NCI-H1694 (cell line): ENCODE measurements at regions not wholly inside any gene's neighbourhood (a gene's known extent, or its start where the extent isn't known, plus 50 kb on each side); places are given as distances from the start of the nearest gene placed in this dataset.

Experiments
- DNase-seq: peaks from one replicate; lab custom pipeline; 2025; lab: John Stamatoyannopoulos, UW

DNA sequence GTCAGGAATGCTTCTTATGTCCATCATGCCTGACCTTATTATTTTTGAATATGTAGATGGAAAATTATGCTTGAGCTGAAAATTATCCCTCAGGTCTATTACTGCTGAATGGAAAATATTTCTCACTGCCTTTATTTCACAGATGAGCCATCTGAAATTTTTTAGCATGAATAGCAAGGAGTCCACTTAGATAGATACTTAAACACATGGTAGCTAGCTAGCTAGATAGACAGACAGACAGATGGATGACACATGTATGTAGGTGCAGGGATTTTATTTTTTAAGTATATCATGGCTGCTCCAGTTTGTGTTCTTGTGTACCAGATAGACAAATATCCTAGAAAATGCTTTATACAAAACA lies 645.0 kb downstream of the MMUT start:
- DNase-seq, result no peak

- no peak for DNase-seq
Measured at GRCh38 chr6:48817333-48818051, 645.6 kb downstream of the MMUT start.

DNA sequence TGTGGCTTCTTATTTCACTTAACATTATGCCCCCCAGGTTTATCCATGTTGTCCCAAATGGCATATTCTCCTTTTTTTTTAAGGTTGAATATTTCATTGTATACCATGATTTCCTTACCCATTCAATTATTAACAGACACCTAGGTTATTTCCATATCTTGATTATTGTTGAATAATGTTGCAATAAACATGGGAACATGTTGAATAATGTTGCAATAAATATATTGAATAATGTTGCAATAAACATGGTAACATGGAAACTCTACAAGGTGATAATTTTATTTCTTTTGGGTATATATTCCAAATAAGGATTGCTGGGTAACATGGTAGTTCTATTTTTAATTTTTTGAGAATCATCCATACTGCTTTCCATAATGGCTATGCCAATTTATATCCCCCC lies 648.1 kb downstream of the MMUT start:
- DNase-seq, result no peak

DNA sequence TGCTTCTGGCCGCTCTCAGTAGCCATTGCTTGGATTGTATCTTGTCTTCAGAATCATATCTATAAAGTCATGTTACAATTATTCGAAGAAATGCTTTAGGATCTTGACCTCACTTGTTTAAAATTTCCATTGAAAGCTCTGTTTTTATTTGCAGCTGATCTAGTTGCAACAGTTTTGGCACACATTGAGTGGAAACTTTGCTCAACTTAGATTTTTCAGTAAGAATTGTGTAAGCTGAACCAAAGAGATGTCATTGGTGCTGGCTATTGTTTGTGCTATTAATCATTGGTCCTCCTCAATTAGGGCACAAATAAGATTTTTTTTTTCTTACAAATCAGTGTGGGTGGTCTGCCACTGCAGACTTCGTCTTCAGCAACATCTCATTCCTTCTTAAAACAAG lies 649.2 kb downstream of the MMUT start:
- DNase-seq, result no peak

- DNase-seq, result no peak
Measured at GRCh38 chr6:48809700-48810099, 653.4 kb downstream of the MMUT start.

- no peak for DNase-seq
Measured at GRCh38 chr6:48809245-48809644, 653.8 kb downstream of the MMUT start.

- DNase-seq, result no peak
Measured at GRCh38 chr6:48798296-48798695, 664.8 kb downstream of the MMUT start.

GRCh38 chr6:48782225-48782624 lies 671.2 kb upstream of the PTCHD4 start:
- DNase-seq, result no peak

GRCh38 chr6:48777411-48777810 lies 666.4 kb upstream of the PTCHD4 start:
- no peak for DNase-seq

GRCh38 chr6:48775157-48775556 lies 664.2 kb upstream of the PTCHD4 start:
- no peak for DNase-seq

DNA sequence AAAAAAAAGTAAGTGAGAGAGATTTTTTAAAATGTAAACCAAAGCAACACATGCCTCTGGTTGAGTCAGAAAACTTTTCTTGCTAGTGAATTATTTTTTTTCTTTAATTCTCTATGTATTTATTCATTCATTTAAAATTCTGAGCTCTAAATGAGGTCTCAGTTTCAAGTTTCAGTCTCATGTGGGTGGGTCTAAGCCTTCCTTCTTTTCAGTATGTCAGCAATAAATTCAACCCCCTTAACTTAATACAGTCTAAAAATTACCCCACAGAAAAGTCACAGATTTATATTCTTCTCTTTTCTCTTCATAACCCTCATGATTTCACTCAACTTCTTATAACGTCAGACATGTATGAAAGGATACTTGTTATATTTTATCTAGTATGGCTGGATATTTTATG lies 663.3 kb upstream of the PTCHD4 start:
- DNase-seq, result no peak

GRCh38 chr6:48766349-48766748 lies 655.4 kb upstream of the PTCHD4 start:
- no peak for DNase-seq

DNA sequence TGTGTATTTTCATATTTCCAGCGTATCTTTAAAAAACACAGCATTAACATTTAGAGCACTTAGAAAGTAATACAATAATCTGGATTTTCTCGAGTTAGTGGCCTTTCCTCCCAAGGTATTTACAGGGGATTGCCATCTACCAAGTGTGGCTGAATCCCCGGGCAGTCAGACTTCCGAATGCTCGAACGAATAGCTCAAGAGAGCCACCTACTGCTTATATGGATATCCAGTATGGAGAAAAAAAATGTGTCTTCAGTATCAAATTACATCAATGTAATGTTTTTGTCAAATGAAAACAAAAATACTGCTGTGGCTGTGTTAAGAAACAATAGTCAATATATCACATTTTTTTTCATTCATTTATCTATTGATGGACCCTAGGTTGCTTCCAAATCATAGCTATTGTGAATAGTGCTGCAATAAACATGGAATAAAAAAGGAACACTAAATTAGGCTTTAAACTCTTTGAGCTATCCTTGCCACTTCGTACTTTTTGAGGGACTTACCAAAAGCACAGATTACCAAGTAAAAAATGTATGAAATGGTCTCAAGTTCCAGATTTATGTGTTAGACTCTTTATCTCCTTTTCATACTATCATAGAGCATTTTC lies 654.5 kb upstream of the PTCHD4 start:
- DNase-seq, result no peak

DNA sequence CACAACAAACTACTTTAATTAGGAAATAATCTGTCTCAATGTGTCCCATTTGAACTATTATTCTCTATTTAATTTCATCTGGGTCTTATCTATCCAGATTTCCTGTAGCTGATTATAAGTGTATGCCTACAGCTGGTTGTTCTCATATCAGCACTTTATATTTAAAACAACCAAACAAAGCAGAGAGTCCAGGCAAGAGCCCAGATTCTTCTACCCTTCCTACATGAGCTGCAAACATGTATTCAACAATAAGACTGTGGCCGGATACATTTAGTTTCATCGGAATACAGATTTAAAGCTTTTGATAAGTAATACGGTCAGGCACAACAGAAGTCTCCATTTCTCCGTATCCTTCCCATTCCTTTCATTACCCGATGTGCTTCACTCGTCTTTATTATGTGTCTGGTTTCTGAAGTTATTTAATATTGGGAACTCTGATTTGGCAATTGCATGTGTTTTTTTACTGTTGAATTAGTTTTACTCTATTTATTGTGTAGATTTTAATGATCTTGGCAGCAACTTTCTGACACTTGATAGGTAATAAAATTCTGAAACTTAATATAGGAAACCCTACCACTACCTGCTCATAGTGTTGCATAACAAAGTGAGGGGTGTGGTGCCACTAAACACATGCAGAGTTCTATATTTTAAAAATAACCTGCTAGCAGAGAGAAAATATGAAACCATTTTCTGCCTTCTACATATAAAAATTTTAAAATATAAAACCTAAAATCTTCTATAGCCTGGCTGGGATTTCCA lies 653.5 kb upstream of the PTCHD4 start:
- no peak for DNase-seq

DNA sequence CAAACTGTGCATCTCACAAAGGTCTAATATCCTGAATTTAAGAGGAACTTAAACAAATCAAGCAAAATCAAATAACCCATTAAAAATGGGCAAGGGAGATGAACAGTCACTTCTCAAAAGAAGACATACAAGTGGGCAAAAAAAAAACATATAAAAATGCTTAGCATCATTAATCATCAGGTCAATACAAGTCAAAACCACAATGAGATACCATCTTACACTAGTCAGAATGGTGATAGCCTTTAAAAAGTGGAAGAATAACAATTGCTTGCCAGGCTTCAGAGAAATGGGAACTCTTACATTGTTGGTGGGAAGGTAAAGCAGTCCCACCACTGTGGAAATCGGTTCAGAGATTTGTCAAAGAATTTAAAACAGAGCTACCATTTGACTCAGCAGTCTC lies 646.7 kb upstream of the PTCHD4 start:
- no peak for DNase-seq

DNA sequence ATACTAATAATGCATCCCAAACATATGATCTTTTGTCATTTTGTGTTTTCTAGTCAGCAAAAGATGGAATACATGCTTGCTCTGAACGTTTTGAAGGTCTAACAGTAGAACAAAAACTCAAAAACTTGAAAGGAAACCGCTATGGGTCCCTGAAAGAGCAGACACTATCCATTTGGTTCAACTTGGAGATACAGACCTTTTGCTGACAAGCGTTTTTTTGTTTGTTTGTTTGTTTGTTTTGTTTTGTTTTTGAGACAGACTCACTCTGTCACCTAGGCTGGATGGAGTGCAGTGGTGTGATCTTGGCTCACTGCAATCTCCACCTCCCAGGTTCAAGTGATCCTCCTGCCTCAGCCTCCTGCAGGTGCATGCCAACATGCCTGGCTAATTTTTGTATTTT lies 644.3 kb upstream of the PTCHD4 start:
- no peak for DNase-seq

- DNase-seq, result no peak
Measured at GRCh38 chr6:48754641-48755040, 643.6 kb upstream of the PTCHD4 start.

DNA sequence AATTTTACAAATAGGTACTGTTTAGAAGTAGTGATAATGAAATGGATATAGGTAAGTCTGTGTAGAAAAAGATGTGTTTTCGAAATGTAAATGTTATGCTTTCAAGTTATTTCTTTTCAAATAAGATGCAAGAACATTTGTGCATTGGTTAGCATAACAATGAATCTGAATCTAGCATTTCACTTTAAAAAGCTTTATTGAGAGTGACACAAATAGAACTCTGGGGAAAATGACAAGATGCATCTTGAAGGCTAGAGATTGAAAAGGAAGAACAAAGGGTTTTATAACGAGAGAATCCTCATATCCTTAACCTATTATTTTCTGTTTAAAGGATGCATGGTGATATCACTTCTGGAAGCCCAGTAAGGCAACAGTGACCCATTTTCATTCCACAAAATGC lies 639.9 kb upstream of the PTCHD4 start:
- DNase-seq, result no peak

- no peak for DNase-seq
Measured at GRCh38 chr6:48747471-48747870, 636.5 kb upstream of the PTCHD4 start.

DNA sequence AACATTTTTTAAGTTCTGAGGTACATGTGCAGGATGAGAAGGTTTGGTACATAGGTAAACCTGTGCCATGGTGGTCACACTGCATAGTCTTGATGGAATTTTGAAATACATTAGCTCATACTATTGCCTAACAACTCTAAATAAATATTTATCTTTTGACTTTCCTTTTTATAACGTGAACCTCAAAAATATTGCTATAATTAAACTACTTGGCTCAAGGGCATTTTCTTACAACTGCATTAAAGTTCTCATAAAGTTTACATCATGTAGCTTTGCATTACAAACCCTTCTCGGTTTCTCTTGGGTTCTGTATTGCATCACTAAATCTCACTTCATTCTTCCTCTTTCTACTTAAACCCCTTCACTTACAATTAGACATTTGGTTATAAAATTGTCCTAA lies 636.0 kb upstream of the PTCHD4 start:
- no peak for DNase-seq

- DNase-seq, result no peak
Measured at GRCh38 chr6:48744948-48745347, 634.0 kb upstream of the PTCHD4 start.

- no peak for DNase-seq
Measured at GRCh38 chr6:48743738-48744137, 632.7 kb upstream of the PTCHD4 start.

- DNase-seq, result no peak
Measured at GRCh38 chr6:48736501-48737206, 625.7 kb upstream of the PTCHD4 start.
